GM23338 (cell line): ENCODE measurements at regions not wholly inside any gene's neighbourhood (a gene's known extent, or its start where the extent isn't known, plus 50 kb on each side); places are given as distances from the start of the nearest gene placed in this dataset.

ENCODE experiments used
- ATAC-seq: fragments of 200-7000 bp; cut with Tn5 transposase; 3 replicates; pipeline ENCODE4 v1.9.1; 2020
- DNase-seq: peaks from one replicate; pipeline ENCODE4 v3.0.0-alpha.2; 2015; ENCODE audit warnings: low spot score
- H2AFZ ChIP-seq: fragments of 200-600 bp; sonication (generic); 2 replicates; pipeline ENCODE4 v1.8.0; 2016; ENCODE audit warnings: antibody characterized with exemption, mild to moderate bottlenecking, moderate library complexity
- H3F3A ChIP-seq: fragments of 200-600 bp; sonication (generic); replicated peaks from 2 replicates; pipeline ENCODE4 v1.8.0; 2017; ENCODE audit warnings: antibody characterized with exemption, mixed run types, low read depth
- H3K27ac ChIP-seq: fragments of 200-600 bp; sonication (generic); 2 replicates; pipeline ENCODE4 v1.6.1; 2016; ENCODE audit warnings: low read depth
- H3K27me3 ChIP-seq: fragments of 200-600 bp; sonication (generic); 2 replicates; pipeline ENCODE4 v1.8.0; 2016; ENCODE audit warnings: mild to moderate bottlenecking, mixed run types, moderate library complexity; ENCODE audit not compliant: insufficient read depth
- H3K36me3 ChIP-seq: fragments of 200-600 bp; sonication (generic); 2 replicates; pipeline ENCODE4 v1.8.0; 2016; ENCODE audit warnings: mild to moderate bottlenecking; ENCODE audit not compliant: insufficient read depth
- H3K4me1 ChIP-seq: fragments of 200-600 bp; sonication (generic); 2 replicates; pipeline ENCODE4 v1.8.0; 2016; ENCODE audit warnings: mild to moderate bottlenecking, moderate library complexity; ENCODE audit not compliant: insufficient read depth
- H3K4me2 ChIP-seq: fragments of 200-600 bp; sonication (generic); 2 replicates; pipeline ENCODE4 v1.7.1; 2017; ENCODE audit warnings: mixed run types
- H3K4me3 ChIP-seq: fragments of 200-600 bp; sonication (generic); 2 replicates; pipeline ENCODE4 v1.6.1; 2016; ENCODE audit warnings: mixed run types
- H3K79me2 ChIP-seq: fragments of 200-600 bp; sonication (generic); replicated peaks from 2 replicates; pipeline ENCODE4 v1.8.0; 2017; ENCODE audit warnings: mild to moderate bottlenecking; ENCODE audit not compliant: insufficient read depth
- H3K9me2 ChIP-seq: fragments of 200-600 bp; sonication (generic); 2 replicates; pipeline ENCODE4 v1.8.0; 2017; ENCODE audit not compliant: insufficient read depth
- H4K20me1 ChIP-seq: fragments of 200-600 bp; sonication (generic); replicated peaks from 2 replicates; pipeline ENCODE4 v1.8.0; 2017; ENCODE audit warnings: mild to moderate bottlenecking; ENCODE audit not compliant: insufficient read depth
- H3K27ac Mint-ChIP-seq: 2 replicates; pipeline ENCODE4 v1.8.0; 2020; ENCODE audit warnings: inconsistent platforms, mild to moderate bottlenecking, moderate library complexity, mixed read lengths
- H3K27me3 Mint-ChIP-seq: 3 replicates; pipeline ENCODE4 v1.8.0; 2022; ENCODE audit warnings: low read depth, mild to moderate bottlenecking, moderate library complexity, mixed read lengths, inconsistent platforms; ENCODE audit not compliant: insufficient read depth, poor library complexity
- H3K36me3 Mint-ChIP-seq: 3 replicates; pipeline ENCODE4 v1.8.0; 2021; ENCODE audit warnings: low read depth, mild to moderate bottlenecking, inconsistent platforms, moderate library complexity, mixed read lengths
- H3K4me1 Mint-ChIP-seq: 3 replicates; pipeline ENCODE4 v1.8.0; 2020; ENCODE audit warnings: mild to moderate bottlenecking, inconsistent platforms, mixed read lengths
- H3K4me3 Mint-ChIP-seq: 3 replicates; pipeline ENCODE4 v1.8.0; 2021; ENCODE audit warnings: moderate library complexity, mild to moderate bottlenecking, inconsistent platforms, mixed read lengths
- H3K9me3 Mint-ChIP-seq: 3 replicates; pipeline ENCODE4 v1.8.0; 2020; ENCODE audit warnings: moderate library complexity, mild to moderate bottlenecking, inconsistent platforms, mixed read lengths
- CREB1 ChIP-seq: fragments of 250-450 bp; sonication (Bioruptor Pico); IDR thresholded peaks from 2 replicates; pipeline ENCODE4 v1.5.0; 2020; ENCODE audit warnings: low read depth, mild to moderate bottlenecking, moderate library complexity
- CTCF ChIP-seq, 2 experiments: fragments of 200-600 bp in 1 of 2; sonication (generic) in 1 of 2; conservative IDR thresholded peaks; 2 replicates each; pipeline versions ENCODE4 v1.5.1 to v1.6.1; 2016 to 2017; ENCODE audit warnings: antibody characterized with exemption in 2 of 2, low read depth in 2 of 2, mild to moderate bottlenecking in 2 of 2, moderate library complexity in 1 of 2
- ETS1 ChIP-seq: IDR thresholded peaks from 2 replicates; pipeline ENCODE4 v1.6.1; 2016; ENCODE audit warnings: antibody characterized with exemption
- EZH2 ChIP-seq: fragments of 200-600 bp; sonication (generic); IDR thresholded peaks from one replicate; pipeline ENCODE4 v1.8.0; 2017; ENCODE audit warnings: antibody characterized with exemption, mild to moderate bottlenecking, low read depth; ENCODE audit not compliant: unreplicated experiment
- EZH2phosphoT487 ChIP-seq: fragments of 200-600 bp; sonication (generic); IDR thresholded peaks from one replicate; pipeline ENCODE4 v1.8.1; 2018; ENCODE audit warnings: antibody characterized with exemption; ENCODE audit not compliant: unreplicated experiment
- JUNB ChIP-seq: IDR thresholded peaks from one replicate; pipeline ENCODE4 v1.6.1; 2016; ENCODE audit warnings: antibody characterized with exemption; ENCODE audit not compliant: unreplicated experiment
- NANOG ChIP-seq: IDR thresholded peaks from 2 replicates; pipeline ENCODE4 v1.6.1; 2016; ENCODE audit warnings: antibody characterized with exemption, borderline replicate concordance
- POLR2AphosphoS5 ChIP-seq: IDR thresholded peaks from 2 replicates; pipeline ENCODE4 v1.6.1; 2016; ENCODE audit warnings: antibody characterized with exemption, low read depth
- REST ChIP-seq: IDR thresholded peaks from one replicate; pipeline ENCODE4 v1.6.1; 2018; ENCODE audit warnings: antibody characterized with exemption; ENCODE audit not compliant: unreplicated experiment
- STAT1 ChIP-seq: IDR thresholded peaks from one replicate; pipeline ENCODE4 v1.6.1; 2016; ENCODE audit warnings: antibody characterized with exemption; ENCODE audit not compliant: unreplicated experiment
- ZNF114 ChIP-seq: fragments of 250-450 bp; sonication (Bioruptor Pico); IDR thresholded peaks from 2 replicates; pipeline ENCODE4 v1.5.0; 2020; ENCODE audit warnings: mild to moderate bottlenecking, moderate library complexity
- ZNF331 ChIP-seq: fragments of 250-450 bp; sonication (Bioruptor Pico); IDR thresholded peaks from 2 replicates; pipeline ENCODE4 v1.5.0; 2020; ENCODE audit warnings: low read depth, mild to moderate bottlenecking, moderate library complexity
- ZNF462 ChIP-seq: fragments of 250-450 bp; sonication (Bioruptor Pico); IDR thresholded peaks from 2 replicates; pipeline ENCODE4 v1.5.0; 2020; ENCODE audit warnings: mild to moderate bottlenecking, moderate library complexity

- no peak overlapping the region for H3K4me2 ChIP-seq
- ATAC-seq, result no peak
- no peaks in the 10 kb centered on the region for H3K27me3 ChIP-seq
- no peaks in the 10 kb centered on the region for H3K36me3 Mint-ChIP-seq
- no peaks in the 10 kb centered on the region for H3F3A ChIP-seq
- no peak overlapping the region for H3K4me3 Mint-ChIP-seq
- no peak overlapping the region for H2AFZ ChIP-seq
- peaks cover 7% of the 10 kb centered on the region; the same call in 1 of the 2 replicates for H3K4me1 ChIP-seq
- H3K4me1 Mint-ChIP-seq, result peaks cover 9% of the 10 kb centered on the region
- no peaks in the 10 kb centered on the region; the same call in 1 of the 2 replicates for H4K20me1 ChIP-seq
- no peaks in the 10 kb centered on the region for H3K79me2 ChIP-seq
- H3K9me2 ChIP-seq, result no peaks in the 10 kb centered on the region
- no peak overlapping the region for H3K27ac Mint-ChIP-seq
- H3K36me3 ChIP-seq, result no peaks in the 10 kb centered on the region
- H3K4me3 ChIP-seq, result no peak overlapping the region
- no peak for TF ChIP-seq CREB1 (CRISPR knock-in tag)
- no peak for TF ChIP-seq REST
- no peak for TF ChIP-seq ZNF114 (CRISPR knock-in tag)
- no peak for TF ChIP-seq ZNF462
- TF ChIP-seq STAT1, result no peak
- TF ChIP-seq EZH2phosphoT487, result no peak
- TF ChIP-seq POLR2AphosphoS5, result no peak
- no peak for TF ChIP-seq CTCF (conservative IDR thresholded peaks at IDR 0.05; ENCODE audit: low read depth in 2 of 2)
- no peak for TF ChIP-seq JUNB
- TF ChIP-seq NANOG, result no peak
- no peak for TF ChIP-seq ZNF331 (CRISPR knock-in tag)
- TF ChIP-seq ETS1, result no peak
- no peak for TF ChIP-seq EZH2
- H3K9me3 Mint-ChIP-seq, result no peaks in the 10 kb centered on the region; the same call in 2 of the 3 replicates
- no peak overlapping the region for H3K27ac ChIP-seq
- no peak for DNase-seq
- H3K27me3 Mint-ChIP-seq, result peaks cover 12% of the 10 kb centered on the region
Measured at GRCh38 chr9:129245276-129245675, 67.2 kb upstream of the IER5L start.
